HCT116 (cell line): ENCODE measurements at regions not wholly inside any gene's neighbourhood (a gene's known extent, or its start where the extent isn't known, plus 50 kb on each side); places are given as distances from the start of the nearest gene placed in this dataset.

Experiments
- ATAC-seq: fragments of 200-7000 bp; cut with Tn5 transposase; 2 replicates; pipeline ENCODE4 v1.9.1; 2020; ENCODE audit warnings: mild to moderate bottlenecking, moderate library complexity
- BruUV-seq: library from RNA; stranded (reverse); fragments of 400-500 nt; replicated peaks from 2 replicates; lab custom pipeline; 2021; lab: Mats Ljungman, UMichigan
- CTCF ChIA-PET: fragments of 300-600 bp; sonication (Branson Sonifier 250); formaldehyde crosslinking; loops from one replicate; lab custom pipeline; 2021; ENCODE audit warnings: antibody characterized with exemption; lab: Charles Lee
- POLR2A ChIA-PET: fragments of 300-600, 350-600 bp; sonication (Branson Sonifier 250); formaldehyde crosslinking; loops from one replicate; lab custom pipeline; 2021; ENCODE audit warnings: antibody characterized with exemption; lab: Charles Lee
- RAD21 ChIA-PET, 2 experiments: fragments of 300-600 bp; sonication (Branson Sonifier 250); formaldehyde crosslinking; loops; one replicate each; lab custom pipeline; 2023; ENCODE audit warnings: low total read pairs in 2 of 2; ENCODE audit not compliant: uncharacterized antibody in 2 of 2, unreplicated experiment in 2 of 2, low non-redundant PET in 1 of 2; lab: Charles Lee
- DNase-seq: peaks from one replicate; pipeline ENCODE4 v3.0.0-alpha.2; 2010; ENCODE audit warnings: low read depth, low spot score
- H2AFZ ChIP-seq: fragments of 200-600 bp; shearing (Covaris generic), sonication (generic); 2 replicates; pipeline ENCODE4 v1.6.1; 2017; ENCODE audit warnings: low read depth, mixed run types, mixed read lengths, antibody characterized with exemption, low read length; ENCODE audit not compliant: poor library complexity, severe bottlenecking
- H3K27ac ChIP-seq: 2 replicates; pipeline ENCODE4 v1.5.1; 2012; ENCODE audit warnings: low read depth, low read length
- H3K27me3 ChIP-seq: fragments of 200-600 bp; sonication (generic); 2 replicates; pipeline ENCODE4 v1.6.1; 2016; ENCODE audit warnings: mixed run types, low read length, mixed read lengths; ENCODE audit not compliant: insufficient read depth
- H3K36me3 ChIP-seq, 2 experiments: fragments of 200-500 bp in 1 of 2; fragments of 200-600 bp in 1 of 2; sonication (Bioruptor generic) in 1 of 2; sonication (generic) in 1 of 2; 2 replicates each; pipeline versions ENCODE4 v1.5.1 to v1.6.1; 2014 to 2016; ENCODE audit warnings: low read length in 2 of 2, inconsistent platforms in 1 of 2, mixed read lengths in 1 of 2, mixed run types in 1 of 2; ENCODE audit not compliant: insufficient read depth in 2 of 2, control insufficient read depth in 1 of 2
- H3K4me1 ChIP-seq, 2 experiments: fragments of 200-600 bp in 1 of 2; sonication (generic) in 1 of 2; 2 replicates each; pipeline versions ENCODE4 v1.5.1 to v1.6.1; 2012 to 2017; ENCODE audit warnings: low read length in 2 of 2, inconsistent platforms in 1 of 2, mild to moderate bottlenecking in 1 of 2, mixed read lengths in 1 of 2, mixed run types in 1 of 2, moderate library complexity in 1 of 2; ENCODE audit not compliant: insufficient read depth in 2 of 2, control insufficient read depth in 1 of 2
- H3K4me2 ChIP-seq: fragments of 200-600 bp; sonication (generic); 2 replicates; pipeline ENCODE4 v1.6.1; 2017; ENCODE audit warnings: mixed run types, low read length, mixed read lengths
- H3K4me3 ChIP-seq, 2 experiments: fragments of 200-600 bp in 1 of 2; sonication (generic) in 1 of 2; replicated peaks in 1 of 2; 2 replicates each; pipeline ENCODE4 v1.5.1; 2011 to 2016; ENCODE audit warnings: low read length in 2 of 2, control low read depth in 1 of 2, low read depth in 1 of 2, mild to moderate bottlenecking in 1 of 2, mixed read lengths in 1 of 2, mixed run types in 1 of 2
- H3K79me2 ChIP-seq: fragments of 200-600 bp; sonication (generic); 2 replicates; pipeline ENCODE4 v1.6.1; 2017; ENCODE audit warnings: mild to moderate bottlenecking, mixed run types, low read length, moderate library complexity, mixed read lengths; ENCODE audit not compliant: insufficient read depth
- H3K9ac ChIP-seq: fragments of 200-600 bp; sonication (generic); 2 replicates; pipeline ENCODE4 v1.6.1; 2016; ENCODE audit warnings: low read length, mixed read lengths
- H3K9me2 ChIP-seq: fragments of 200-600 bp; sonication (generic), shearing (Covaris generic); 2 replicates; pipeline ENCODE4 v1.6.1; 2017; ENCODE audit warnings: mixed run types, mild to moderate bottlenecking, moderate library complexity; ENCODE audit not compliant: insufficient read depth
- H3K9me3 ChIP-seq, 2 experiments: fragments of 200-500 bp in 1 of 2; fragments of 200-600 bp in 1 of 2; sonication (Bioruptor generic) in 1 of 2; sonication (generic) in 1 of 2; 2 replicates each; pipeline ENCODE4 v1.6.1; 2014 to 2017; ENCODE audit warnings: low read length in 2 of 2, mixed read lengths in 2 of 2, inconsistent platforms in 1 of 2, low read depth in 1 of 2, mild to moderate bottlenecking in 1 of 2, mixed run types in 1 of 2, moderate library complexity in 1 of 2; ENCODE audit not compliant: control insufficient read depth in 1 of 2, insufficient read depth in 1 of 2
- H4K20me1 ChIP-seq: fragments of 200-600 bp; sonication (generic), shearing (Covaris generic); 2 replicates; pipeline ENCODE4 v1.6.1; 2017; ENCODE audit warnings: mixed run types, mild to moderate bottlenecking, moderate library complexity; ENCODE audit not compliant: insufficient read depth
- CBX3 ChIP-seq: IDR thresholded peaks from 2 replicates; pipeline ENCODE4 v1.6.1; 2012; ENCODE audit warnings: low read depth
- EGR1 ChIP-seq: IDR thresholded peaks from 2 replicates; pipeline ENCODE4 v1.6.1; 2012; ENCODE audit warnings: low read depth
- EZH2phosphoT487 ChIP-seq: fragments of 200-600 bp; IDR thresholded peaks from 2 replicates; pipeline ENCODE4 v1.6.1; 2018; ENCODE audit warnings: antibody characterized with exemption, borderline replicate concordance
- JUND ChIP-seq: IDR thresholded peaks from 2 replicates; pipeline ENCODE4 v1.6.1; 2012
- SP1 ChIP-seq: IDR thresholded peaks from 2 replicates; pipeline ENCODE4 v1.6.1; 2012; ENCODE audit warnings: low read depth
- SRF ChIP-seq: IDR thresholded peaks from 2 replicates; pipeline ENCODE4 v1.6.1; 2012; ENCODE audit warnings: low read depth
- YY1 ChIP-seq: IDR thresholded peaks from 2 replicates; pipeline ENCODE4 v1.6.1; 2011; ENCODE audit warnings: low read length, low read depth, moderate library complexity, mild to moderate bottlenecking; ENCODE audit not compliant: insufficient replicate concordance; ENCODE audit errors: extremely low read depth
- ZNF274 ChIP-seq: fragments of 200-500 bp; sonication (Bioruptor generic); IDR thresholded peaks from 2 replicates; pipeline ENCODE4 v1.6.1; 2014; ENCODE audit warnings: mild to moderate bottlenecking, low read depth, low read length, inconsistent platforms
- intact Hi-C: fragments of 100-400 bp; cut with micrococcal nuclease; formaldehyde crosslinking; loops from 2 replicates; pipeline ENCODE4 v1.10.0; 2022
- TF ChIP-seq, protein P1 (sequence below): IDR thresholded peaks from 2 replicates; pipeline ENCODE4 v1.6.1; 2012; ENCODE audit warnings: low read depth

DNA sequence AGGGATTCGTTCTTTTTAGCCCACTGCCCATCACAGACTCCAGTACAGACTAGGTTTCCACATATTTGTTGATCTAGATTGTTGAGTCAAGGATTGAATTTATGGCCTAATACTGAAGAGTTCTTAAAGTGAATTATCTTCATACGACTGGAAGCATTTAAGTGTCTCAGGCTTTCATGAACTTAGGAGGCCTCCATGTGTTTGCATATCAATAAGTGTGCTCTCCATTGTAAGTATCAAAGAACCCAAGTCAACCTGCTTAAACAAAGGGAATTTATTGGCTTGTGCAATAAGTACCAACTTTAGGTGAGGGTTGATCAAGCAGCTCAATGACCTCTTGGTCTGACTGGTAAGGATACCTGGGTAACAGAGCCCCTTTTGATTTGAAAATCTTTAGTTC lies 382.1 kb downstream of the PDCD6IP start (continued):
- TF ChIP-seq, protein P1, sequence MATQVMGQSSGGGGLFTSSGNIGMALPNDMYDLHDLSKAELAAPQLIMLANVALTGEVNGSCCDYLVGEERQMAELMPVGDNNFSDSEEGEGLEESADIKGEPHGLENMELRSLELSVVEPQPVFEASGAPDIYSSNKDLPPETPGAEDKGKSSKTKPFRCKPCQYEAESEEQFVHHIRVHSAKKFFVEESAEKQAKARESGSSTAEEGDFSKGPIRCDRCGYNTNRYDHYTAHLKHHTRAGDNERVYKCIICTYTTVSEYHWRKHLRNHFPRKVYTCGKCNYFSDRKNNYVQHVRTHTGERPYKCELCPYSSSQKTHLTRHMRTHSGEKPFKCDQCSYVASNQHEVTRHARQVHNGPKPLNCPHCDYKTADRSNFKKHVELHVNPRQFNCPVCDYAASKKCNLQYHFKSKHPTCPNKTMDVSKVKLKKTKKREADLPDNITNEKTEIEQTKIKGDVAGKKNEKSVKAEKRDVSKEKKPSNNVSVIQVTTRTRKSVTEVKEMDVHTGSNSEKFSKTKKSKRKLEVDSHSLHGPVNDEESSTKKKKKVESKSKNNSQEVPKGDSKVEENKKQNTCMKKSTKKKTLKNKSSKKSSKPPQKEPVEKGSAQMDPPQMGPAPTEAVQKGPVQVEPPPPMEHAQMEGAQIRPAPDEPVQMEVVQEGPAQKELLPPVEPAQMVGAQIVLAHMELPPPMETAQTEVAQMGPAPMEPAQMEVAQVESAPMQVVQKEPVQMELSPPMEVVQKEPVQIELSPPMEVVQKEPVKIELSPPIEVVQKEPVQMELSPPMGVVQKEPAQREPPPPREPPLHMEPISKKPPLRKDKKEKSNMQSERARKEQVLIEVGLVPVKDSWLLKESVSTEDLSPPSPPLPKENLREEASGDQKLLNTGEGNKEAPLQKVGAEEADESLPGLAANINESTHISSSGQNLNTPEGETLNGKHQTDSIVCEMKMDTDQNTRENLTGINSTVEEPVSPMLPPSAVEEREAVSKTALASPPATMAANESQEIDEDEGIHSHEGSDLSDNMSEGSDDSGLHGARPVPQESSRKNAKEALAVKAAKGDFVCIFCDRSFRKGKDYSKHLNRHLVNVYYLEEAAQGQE: no peak
- no peak for TF ChIP-seq SP1
- TF ChIP-seq, all 23 proteins: peak for 0

DNA sequence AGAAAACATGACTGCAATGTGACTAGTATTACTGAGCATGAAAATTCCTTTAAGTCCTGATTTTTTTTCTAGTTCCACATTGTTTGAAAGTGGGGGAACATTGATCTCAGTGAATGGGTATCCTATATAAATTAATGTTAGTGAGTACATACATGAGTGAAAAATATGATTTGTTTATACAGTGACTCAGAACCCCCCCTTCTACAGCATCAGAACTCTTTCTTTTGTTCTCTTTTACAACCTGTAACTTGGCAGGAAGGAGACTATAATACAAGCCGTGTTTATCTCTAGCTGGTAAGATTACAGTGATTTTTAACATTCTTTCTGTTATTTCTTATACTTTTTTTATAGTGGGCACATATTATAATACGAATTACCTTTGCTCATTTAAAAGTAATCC lies 384.7 kb downstream of the PDCD6IP start:
- H3K4me3 ChIP-seq: no peak overlapping the region
- no peak for TF ChIP-seq SRF
- no peak for TF ChIP-seq YY1
- TF ChIP-seq CBX3: no peak
- TF ChIP-seq ZNF274: no peak
- no peak for TF ChIP-seq EZH2phosphoT487
- no peak for TF ChIP-seq JUND
- TF ChIP-seq EGR1: no peak
- TF ChIP-seq, all 23 proteins: peak for 0
- CTCF ChIA-PET: no interaction called here
- no peak for DNase-seq
- RAD21 ChIA-PET: no interaction called here
- H3K27me3 ChIP-seq: peaks cover 22% of the 10 kb centered on the region
- H2AFZ ChIP-seq: no peak overlapping the region
- no peak overlapping the region for H3K4me2 ChIP-seq
- no peaks in the 10 kb centered on the region for H3K9me3 ChIP-seq
- BruUV-seq: no TSS peak
- ATAC-seq: no peak
- intact Hi-C loops: no loop called here
- H4K20me1 ChIP-seq: no peaks in the 10 kb centered on the region; the same call in 1 of the 2 replicates
- no peaks in the 10 kb centered on the region for H3K4me1 ChIP-seq
- no peaks in the 10 kb centered on the region for H3K9me2 ChIP-seq
- H3K27ac ChIP-seq: no peak overlapping the region
- H3K79me2 ChIP-seq: no peaks in the 10 kb centered on the region
- POLR2A ChIA-PET: no interaction called here
- H3K9ac ChIP-seq: no peak overlapping the region
- H3K36me3 ChIP-seq: no peaks in the 10 kb centered on the region
